ENCODE measurements at regions not wholly inside any gene's neighbourhood (a gene's known extent, or its start where the extent isn't known, plus 50 kb on each side); places are given as distances from the start of the nearest gene placed in this dataset.

- TF ChIP-seq CTCF (conservative IDR thresholded peaks at IDR 0.05 in 1 of 2, IDR thresholded peaks at IDR 0.05 in 1 of 2; ENCODE audit: low read depth in 1 of 2, low read length in 2 of 2) = no peak
- TF ChIP-seq EZH2 (IDR thresholded peaks at IDR 0.05; ENCODE audit: low read length, missing control alignments) = no peak
Measured at GRCh38 chr1:57713501-57713900, 289.6 kb upstream of the DAB1 start.
